MM.1S (cell line): ENCODE measurements at regions not wholly inside any gene's neighbourhood (a gene's known extent, or its start where the extent isn't known, plus 50 kb on each side); places are given as distances from the start of the nearest gene placed in this dataset.
"Not testable (repeated sequence)": the region's sequence is repeated elsewhere in the genome, so short reads cannot be mapped to it uniquely, and the experiment has no call there.

Experiments used
- DNase-seq: peaks from one replicate; pipeline ENCODE4 v3.0.0-alpha.2; 2015
- H2AFZ ChIP-seq: fragments of 300-600 bp; sonication (generic); 2 replicates; pipeline ENCODE4 v1.6.0; 2016; ENCODE audit warnings: antibody characterized with exemption, low read length
- H3F3A ChIP-seq: fragments of 300-600 bp; sonication (generic); 2 replicates; pipeline ENCODE4 v1.6.1; 2016; ENCODE audit warnings: mild to moderate bottlenecking, antibody characterized with exemption, low read length, moderate library complexity, mixed read lengths; ENCODE audit not compliant: insufficient read depth
- H3K27ac ChIP-seq: fragments of 300-600 bp; sonication (generic); 2 replicates; pipeline ENCODE4 v1.5.1; 2016; ENCODE audit warnings: mild to moderate bottlenecking, low read length
- H3K27me3 ChIP-seq: fragments of 300-600 bp; sonication (generic); replicated peaks from 2 replicates; pipeline ENCODE4 v1.6.0; 2016; ENCODE audit warnings: low read length; ENCODE audit not compliant: insufficient read depth
- H3K36me3 ChIP-seq: fragments of 300-600 bp; sonication (generic); replicated peaks from 2 replicates; pipeline ENCODE4 v1.6.1; 2016; ENCODE audit warnings: mild to moderate bottlenecking, low read length, mixed read lengths; ENCODE audit not compliant: insufficient read depth
- H3K4me1 ChIP-seq: fragments of 300-600 bp; sonication (generic); 2 replicates; pipeline ENCODE4 v1.6.1; 2016; ENCODE audit warnings: low read length, mixed read lengths
- H3K4me2 ChIP-seq: fragments of 300-600 bp; sonication (generic); 2 replicates; pipeline ENCODE4 v1.6.0; 2016; ENCODE audit warnings: low read depth, low read length
- H3K4me3 ChIP-seq: fragments of 300-600 bp; sonication (generic); 2 replicates; pipeline ENCODE4 v1.5.1; 2016; ENCODE audit warnings: low read length, mixed read lengths
- H3K79me2 ChIP-seq: fragments of 300-600 bp; sonication (generic); 2 replicates; pipeline ENCODE4 v1.6.1; 2016; ENCODE audit warnings: mixed run types, low read length, mixed read lengths
- H3K9ac ChIP-seq: fragments of 300-600 bp; sonication (generic); 2 replicates; pipeline ENCODE4 v1.6.1; 2016; ENCODE audit warnings: low read length, mixed read lengths
- H3K9me2 ChIP-seq: fragments of 300-600 bp; sonication (generic); replicated peaks from 2 replicates; pipeline ENCODE4 v1.6.1; 2016; ENCODE audit warnings: mild to moderate bottlenecking, low read length, mixed read lengths; ENCODE audit not compliant: insufficient read depth
- H3K9me3 ChIP-seq: fragments of 300-600 bp; sonication (generic); replicated peaks from 2 replicates; pipeline ENCODE4 v1.6.1; 2016; ENCODE audit warnings: mild to moderate bottlenecking, low read length, mixed read lengths; ENCODE audit not compliant: insufficient read depth
- H4K20me1 ChIP-seq: fragments of 300-600 bp; sonication (generic); 2 replicates; pipeline ENCODE4 v1.6.1; 2016; ENCODE audit warnings: mild to moderate bottlenecking, low read length, moderate library complexity, mixed read lengths; ENCODE audit not compliant: insufficient read depth
- EZH2 ChIP-seq: fragments of 300-600 bp; sonication (generic); optimal IDR thresholded peaks from 2 replicates; pipeline ENCODE3; 2017; ENCODE audit warnings: low read depth, mild to moderate bottlenecking, antibody characterized with exemption, low read length, mixed read lengths
- EZH2phosphoT487 ChIP-seq: fragments of 300-600 bp; sonication (generic); IDR thresholded peaks from 2 replicates; pipeline ENCODE4 v1.6.1; 2018; ENCODE audit warnings: antibody characterized with exemption, low read length
- TF ChIP-seq, protein P1 (sequence below): fragments of 300-600 bp; sonication (generic); IDR thresholded peaks from 2 replicates; pipeline ENCODE4 v1.5.1; 2016; ENCODE audit warnings: antibody characterized with exemption, low read length, mixed read lengths

DNA sequence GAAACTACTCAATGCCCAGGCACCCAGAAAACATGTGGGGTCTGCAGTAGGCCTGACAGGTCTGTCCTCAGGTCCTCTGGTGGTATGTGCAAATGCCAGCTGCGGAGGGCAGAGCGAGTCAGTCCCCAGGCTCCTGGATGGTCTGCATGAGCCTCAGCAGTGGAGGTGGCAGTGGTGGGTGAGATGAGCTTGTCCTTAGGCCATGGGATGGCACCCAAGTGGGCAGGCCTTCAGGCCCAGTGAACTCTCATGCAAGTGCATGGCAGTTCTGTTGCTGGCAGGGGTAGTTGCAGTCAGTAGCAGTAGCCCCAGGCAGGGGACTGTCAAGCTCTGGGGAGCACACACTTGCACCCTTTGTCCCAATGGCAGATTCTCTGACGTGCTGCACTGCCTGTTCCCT, 106.3 kb upstream of the ANXA10 start:
- Histone ChIP-seq H3K4me3 (no peak overlapping the region), H3F3A (no peaks in the 10 kb centered on the region), H3K27me3 (no peaks in the 10 kb centered on the region), H2AFZ (no peak overlapping the region), H3K9me2 (no peaks in the 10 kb centered on the region), H4K20me1 (no peaks in the 10 kb centered on the region), H3K79me2 (no peaks in the 10 kb centered on the region), H3K36me3 (no peaks in the 10 kb centered on the region), H3K4me2 (no peak overlapping the region), H3K4me1 (no peaks in the 10 kb centered on the region), H3K9me3 (no peaks in the 10 kb centered on the region), H3K27ac (no peak overlapping the region), H3K9ac (no peak overlapping the region)
- TF ChIP-seq EZH2phosphoT487 (no peak), EZH2 (no peak)
- TF ChIP-seq, protein P1, sequence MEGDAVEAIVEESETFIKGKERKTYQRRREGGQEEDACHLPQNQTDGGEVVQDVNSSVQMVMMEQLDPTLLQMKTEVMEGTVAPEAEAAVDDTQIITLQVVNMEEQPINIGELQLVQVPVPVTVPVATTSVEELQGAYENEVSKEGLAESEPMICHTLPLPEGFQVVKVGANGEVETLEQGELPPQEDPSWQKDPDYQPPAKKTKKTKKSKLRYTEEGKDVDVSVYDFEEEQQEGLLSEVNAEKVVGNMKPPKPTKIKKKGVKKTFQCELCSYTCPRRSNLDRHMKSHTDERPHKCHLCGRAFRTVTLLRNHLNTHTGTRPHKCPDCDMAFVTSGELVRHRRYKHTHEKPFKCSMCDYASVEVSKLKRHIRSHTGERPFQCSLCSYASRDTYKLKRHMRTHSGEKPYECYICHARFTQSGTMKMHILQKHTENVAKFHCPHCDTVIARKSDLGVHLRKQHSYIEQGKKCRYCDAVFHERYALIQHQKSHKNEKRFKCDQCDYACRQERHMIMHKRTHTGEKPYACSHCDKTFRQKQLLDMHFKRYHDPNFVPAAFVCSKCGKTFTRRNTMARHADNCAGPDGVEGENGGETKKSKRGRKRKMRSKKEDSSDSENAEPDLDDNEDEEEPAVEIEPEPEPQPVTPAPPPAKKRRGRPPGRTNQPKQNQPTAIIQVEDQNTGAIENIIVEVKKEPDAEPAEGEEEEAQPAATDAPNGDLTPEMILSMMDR = no peak
- DNase-seq = no peak

DNA sequence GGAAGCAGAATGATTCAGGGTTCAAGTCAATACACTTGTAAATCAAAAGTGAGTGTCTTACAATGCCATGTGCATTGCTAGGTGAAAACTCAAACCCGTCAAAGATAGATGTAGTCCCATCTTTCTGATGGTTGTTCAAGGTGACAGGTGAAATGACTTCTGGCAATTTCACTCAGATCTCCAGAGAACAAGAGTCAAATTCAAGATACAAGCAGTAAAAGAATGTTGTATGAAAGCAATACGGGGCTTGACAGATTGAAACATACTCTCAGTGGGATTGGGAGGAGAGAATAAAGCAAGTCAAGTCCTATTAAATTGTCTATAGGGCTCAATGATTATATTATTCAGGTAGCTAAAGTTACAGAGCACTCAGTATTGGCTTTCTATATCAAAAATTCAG, 105.1 kb upstream of the ANXA10 start:
- H3F3A ChIP-seq = no peaks in the 10 kb centered on the region

DNA sequence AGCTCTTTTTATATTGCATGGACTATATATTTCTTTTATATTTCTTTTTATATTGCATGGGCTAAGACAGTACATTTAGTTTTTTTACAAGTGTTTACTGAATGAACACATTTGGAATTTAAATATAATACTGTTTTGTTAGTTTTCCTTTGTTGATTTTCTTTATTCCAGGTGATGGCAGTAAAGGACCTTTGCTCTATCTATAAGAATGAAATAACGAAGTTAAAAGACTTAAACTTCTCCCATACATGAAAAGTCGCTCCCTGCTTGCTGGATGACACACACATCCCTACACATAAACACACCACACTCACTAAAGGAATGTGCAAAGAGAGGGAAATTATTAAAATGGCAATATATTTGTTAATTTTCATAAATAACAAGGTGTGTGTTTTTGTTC, 102.5 kb upstream of the ANXA10 start:
- H3K9me2 ChIP-seq = no peaks in the 10 kb centered on the region
- H3K9me3 ChIP-seq = no peaks in the 10 kb centered on the region
- H3K79me2 ChIP-seq = no peaks in the 10 kb centered on the region
- DNase-seq = no peak
- no peaks in the 10 kb centered on the region for H3K36me3 ChIP-seq
- no peaks in the 10 kb centered on the region for H3K27me3 ChIP-seq
- H3K4me2 ChIP-seq = no peak overlapping the region
- H3K4me1 ChIP-seq = no peaks in the 10 kb centered on the region
- TF ChIP-seq, protein P1 = no peak
- TF ChIP-seq EZH2phosphoT487 (no peak), EZH2 (no peak)
- H3F3A ChIP-seq = no peaks in the 10 kb centered on the region
- H3K27ac ChIP-seq = no peak overlapping the region
- H2AFZ ChIP-seq = no peak overlapping the region
- no peaks in the 10 kb centered on the region for H4K20me1 ChIP-seq
- no peak overlapping the region for H3K9ac ChIP-seq
- no peak overlapping the region for H3K4me3 ChIP-seq

More for the DNA sequence above, 105.1 kb upstream of the ANXA10 start:
- TF ChIP-seq EZH2 = no peak
- TF ChIP-seq EZH2phosphoT487 = no peak
- TF ChIP-seq, protein P1 = no peak
- H3K79me2 ChIP-seq = no peaks in the 10 kb centered on the region
- no peak overlapping the region for H2AFZ ChIP-seq
- H4K20me1 ChIP-seq = no peaks in the 10 kb centered on the region
- H3K4me1 ChIP-seq = no peaks in the 10 kb centered on the region
- DNase-seq = no peak
- no peak overlapping the region for H3K4me2 ChIP-seq
- H3K9me3 ChIP-seq = no peaks in the 10 kb centered on the region
- no peaks in the 10 kb centered on the region for H3K27me3 ChIP-seq
- no peak overlapping the region for H3K27ac ChIP-seq
- no peak overlapping the region for H3K9ac ChIP-seq
- H3K4me3 ChIP-seq = no peak overlapping the region
- no peaks in the 10 kb centered on the region for H3K36me3 ChIP-seq
- H3K9me2 ChIP-seq = no peaks in the 10 kb centered on the region

DNA sequence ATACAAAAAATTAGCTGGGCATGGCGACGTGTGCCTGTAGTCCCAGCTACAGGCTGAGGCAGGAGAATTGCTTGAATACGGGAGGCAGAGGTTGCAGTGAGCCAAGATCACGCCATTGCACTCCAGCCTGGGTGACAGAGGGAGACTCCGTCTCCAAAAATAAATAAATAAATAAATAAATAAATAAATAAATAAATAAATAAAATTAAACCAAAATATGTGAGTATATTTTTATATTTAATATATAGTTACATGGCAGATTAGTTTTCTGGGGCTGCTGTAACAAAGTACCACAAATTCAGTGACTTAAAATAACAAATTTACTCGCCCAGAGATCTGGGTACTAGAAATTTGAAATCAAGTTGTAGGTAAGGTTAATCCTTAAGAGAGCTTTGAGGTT, 84.2 kb upstream of the ANXA10 start:
- H3K36me3 ChIP-seq, H3K27me3 ChIP-seq, H3K4me1 ChIP-seq, H2AFZ ChIP-seq, H4K20me1 ChIP-seq, H3K27ac ChIP-seq, H3K9me3 ChIP-seq, H3K4me3 ChIP-seq, H3K79me2 ChIP-seq, H3K4me2 ChIP-seq, DNase-seq, H3K9ac ChIP-seq, H3F3A ChIP-seq, H3K9me2 ChIP-seq: not testable (repeated sequence)
